H1 (cell line): ENCODE measurements at regions not wholly inside any gene's neighbourhood (a gene's known extent, or its start where the extent isn't known, plus 50 kb on each side); places are given as distances from the start of the nearest gene placed in this dataset.

Source experiments
- USF2 ChIP-seq: IDR thresholded peaks from 2 replicates; pipeline ENCODE4 v1.6.1; 2011; ENCODE audit warnings: low read length, improper control_type of control experiment

DNA sequence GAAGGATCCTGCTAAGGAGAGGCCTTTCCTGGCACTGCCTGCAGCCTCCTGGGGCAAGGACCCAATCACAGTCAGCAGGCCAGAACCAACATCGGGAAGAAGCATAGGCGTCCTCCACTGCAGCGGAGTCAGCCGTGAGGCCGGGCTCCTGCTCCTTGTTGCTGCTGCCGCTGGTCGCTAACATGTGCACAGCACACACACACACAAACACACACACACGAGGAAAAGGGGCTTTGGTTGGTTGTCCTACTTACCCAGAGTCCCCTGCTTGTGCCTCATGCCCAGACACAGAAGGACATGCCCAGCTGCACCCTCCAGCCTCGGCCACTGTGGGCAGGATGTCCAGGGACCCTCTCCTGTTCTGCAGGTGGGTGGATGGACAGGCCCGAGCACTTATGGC lies 209.4 kb downstream of the GLI2 start (continued):
- no peak for TF ChIP-seq USF2
